ENCODE measurements at regions not wholly inside any gene's neighbourhood (a gene's known extent, or its start where the extent isn't known, plus 50 kb on each side); places are given as distances from the start of the nearest gene placed in this dataset.

- no peak for DNase-seq (ENCODE audit: low spot score)
These were observed 201.7 kb upstream of the CWC22 start for GRCh38 chr2:180208841-180209240.

GRCh38 chr2:180205621-180206235 is 198.6 kb upstream of the CWC22 start:
- DNase-seq (ENCODE audit: low spot score): no peak

- no peak for DNase-seq (ENCODE audit: low spot score)
These were observed 196.9 kb upstream of the CWC22 start for GRCh38 chr2:180203972-180204371.

GRCh38 chr2:180202467-180202951 is 195.4 kb upstream of the CWC22 start:
- no peak for DNase-seq (ENCODE audit: low spot score)

GRCh38 chr2:180196419-180196977 is 189.4 kb upstream of the CWC22 start:
- no peak for DNase-seq (ENCODE audit: low spot score)

- DNase-seq (ENCODE audit: low spot score): no peak
These were observed 188.8 kb upstream of the CWC22 start for GRCh38 chr2:180195847-180196246.

GRCh38 chr2:180191432-180192124 is 184.5 kb upstream of the CWC22 start:
- DNase-seq (ENCODE audit: low spot score): no peak

- no peak for DNase-seq (ENCODE audit: low spot score)
These were observed 183.8 kb upstream of the CWC22 start for GRCh38 chr2:180190851-180191250.

GRCh38 chr2:180187611-180188010 is 180.5 kb upstream of the CWC22 start:
- no peak for DNase-seq (ENCODE audit: low spot score)

GRCh38 chr2:180184506-180184905 is 177.4 kb upstream of the CWC22 start:
- DNase-seq (ENCODE audit: low spot score): no peak

- no peak for DNase-seq (ENCODE audit: low spot score)
These were observed 173.4 kb upstream of the CWC22 start for GRCh38 chr2:180180511-180180910.

GRCh38 chr2:180177534-180177933 is 170.4 kb upstream of the CWC22 start:
- DNase-seq (ENCODE audit: low spot score): no peak

- DNase-seq (ENCODE audit: low spot score): no peak
These were observed 168.6 kb upstream of the CWC22 start for GRCh38 chr2:180175736-180176135.

- DNase-seq (ENCODE audit: low spot score): no peak
These were observed 167.5 kb upstream of the CWC22 start for GRCh38 chr2:180174580-180174979.

- DNase-seq (ENCODE audit: low spot score): no peak
These were observed 162.4 kb upstream of the CWC22 start for GRCh38 chr2:180169474-180169873.

GRCh38 chr2:180161415-180161814 is 154.3 kb upstream of the CWC22 start:
- no peak for DNase-seq (ENCODE audit: low spot score)

GRCh38 chr2:180159921-180160320 is 152.8 kb upstream of the CWC22 start:
- no peak for DNase-seq (ENCODE audit: low spot score)

GRCh38 chr2:180158961-180159360 is 151.9 kb upstream of the CWC22 start:
- DNase-seq (ENCODE audit: low spot score): no peak

GRCh38 chr2:180156651-180157050 is 149.6 kb upstream of the CWC22 start:
- no peak for DNase-seq (ENCODE audit: low spot score)

GRCh38 chr2:180150606-180151005 is 143.5 kb upstream of the CWC22 start:
- DNase-seq (ENCODE audit: low spot score): no peak

- no peak for DNase-seq (ENCODE audit: low spot score)
These were observed 139.4 kb upstream of the CWC22 start for GRCh38 chr2:180146541-180146940.

GRCh38 chr2:180146114-180146513 is 139.0 kb upstream of the CWC22 start:
- DNase-seq (ENCODE audit: low spot score): no peak

- DNase-seq (ENCODE audit: low spot score): no peak
These were observed 138.1 kb upstream of the CWC22 start for GRCh38 chr2:180145163-180145562.

All from HuH-7.5 (cell line).